Naive B cell (primary cell): ENCODE measurements at regions not wholly inside any gene's neighbourhood (a gene's known extent, or its start where the extent isn't known, plus 50 kb on each side); places are given as distances from the start of the nearest gene placed in this dataset.
A peak's percentile ranks its signal among the peaks of the same experiment; 100 is the strongest.
"Not testable (repeated sequence)": the region's sequence is repeated elsewhere in the genome, so short reads cannot be mapped to it uniquely, and the experiment has no call there.

Experiments
- ATAC-seq, 2 donors: fragments of 150-1000 bp; cut with Tn5 transposase; 2 replicates each; pipeline ENCODE4 v1.10.0; 2021; ENCODE audit warnings: low read depth in 2 of 2, mild to moderate bottlenecking in 2 of 2, moderate library complexity in 2 of 2
- DNase-seq: peaks from one replicate; pipeline ENCODE4 v3.0.0; 2022
- H3K27ac Mint-ChIP-seq, 6 donors: one replicate each; pipeline ENCODE4 v1.8.0; 2020 to 2022; ENCODE audit warnings: mild to moderate bottlenecking in 6 of 6, mixed read lengths in 6 of 6, moderate library complexity in 5 of 6, inconsistent platforms in 2 of 6
- H3K27me3 Mint-ChIP-seq, 3 donors: one replicate each; pipeline ENCODE4 v1.8.0; 2021 to 2022; ENCODE audit warnings: mixed read lengths in 3 of 3, mild to moderate bottlenecking in 1 of 3
- H3K36me3 Mint-ChIP-seq, 2 donors: one replicate each; pipeline ENCODE4 v1.8.0; 2020 to 2022; ENCODE audit warnings: mixed read lengths in 2 of 2, inconsistent platforms in 1 of 2, mild to moderate bottlenecking in 1 of 2
- H3K4me1 Mint-ChIP-seq, 3 donors: one replicate each; pipeline ENCODE4 v1.8.0; 2020 to 2022; ENCODE audit warnings: mixed read lengths in 3 of 3, inconsistent platforms in 1 of 3, mild to moderate bottlenecking in 1 of 3, moderate library complexity in 1 of 3
- H3K4me3 Mint-ChIP-seq, 8 donors: one replicate each; pipeline ENCODE4 v1.8.0; 2020 to 2022; ENCODE audit warnings: mild to moderate bottlenecking in 8 of 8, mixed read lengths in 8 of 8, moderate library complexity in 8 of 8, inconsistent platforms in 2 of 8
- H3K9me3 Mint-ChIP-seq, 7 donors: one replicate each; pipeline ENCODE4 v1.8.0; 2020 to 2022; ENCODE audit warnings: mixed read lengths in 7 of 7, mild to moderate bottlenecking in 5 of 7, inconsistent platforms in 2 of 7, moderate library complexity in 1 of 7

- not testable (repeated sequence) for ATAC-seq, H3K36me3 Mint-ChIP-seq, DNase-seq, H3K27me3 Mint-ChIP-seq
- H3K4me1 Mint-ChIP-seq: peaks cover 27 to 60% (median 52%) of the 10 kb centered on the region in 3 donors
- H3K9me3 Mint-ChIP-seq: peaks cover 4 to 35% (median 21%) of the 10 kb centered on the region in 7 donors
- peak overlapping the region in 2 of 6 donors; percentile 47 to 79 for H3K27ac Mint-ChIP-seq
- peak overlapping the region in 1 of 8 donors; percentile 7 for H3K4me3 Mint-ChIP-seq
These were observed 246.1 kb upstream of the BTG1 start for GRCh38 chr12:92391726-92392125.

- peaks cover 18 to 45% (median 32%) of the 10 kb centered on the region in 3 donors for H3K4me1 Mint-ChIP-seq
- H3K27me3 Mint-ChIP-seq: no peaks in the 10 kb centered on the region
- peak overlapping the region in 1 of 6 donors; percentile 76 for H3K27ac Mint-ChIP-seq
These were observed 243.8 kb upstream of the BTG1 start for GRCh38 chr12:92389466-92389865.

GRCh38 chr12:92385296-92385695 lies 239.7 kb upstream of the BTG1 start:
- H3K36me3 Mint-ChIP-seq: no peaks in the 10 kb centered on the region
- ATAC-seq: no peak
- H3K4me1 Mint-ChIP-seq: peaks cover 9 to 16% (median 13%) of the 10 kb centered on the region in 3 donors
- no peak overlapping the region for H3K4me3 Mint-ChIP-seq
- no peaks in the 10 kb centered on the region for H3K27me3 Mint-ChIP-seq
- no peak for DNase-seq
- no peaks in the 10 kb centered on the region for H3K9me3 Mint-ChIP-seq
- H3K27ac Mint-ChIP-seq: peak overlapping the region in 2 of 6 donors; percentile 53 to 69

More at GRCh38 chr12:92389466-92389865, 243.8 kb upstream of the BTG1 start:
- ATAC-seq: no peak
- H3K36me3 Mint-ChIP-seq: peaks cover 0 to 7% of the 10 kb centered on the region in 2 donors
- H3K9me3 Mint-ChIP-seq: peaks cover 0 to 25% (median 18%) of the 10 kb centered on the region in 7 donors
- no peak for DNase-seq
- H3K4me3 Mint-ChIP-seq: no peak overlapping the region

DNA sequence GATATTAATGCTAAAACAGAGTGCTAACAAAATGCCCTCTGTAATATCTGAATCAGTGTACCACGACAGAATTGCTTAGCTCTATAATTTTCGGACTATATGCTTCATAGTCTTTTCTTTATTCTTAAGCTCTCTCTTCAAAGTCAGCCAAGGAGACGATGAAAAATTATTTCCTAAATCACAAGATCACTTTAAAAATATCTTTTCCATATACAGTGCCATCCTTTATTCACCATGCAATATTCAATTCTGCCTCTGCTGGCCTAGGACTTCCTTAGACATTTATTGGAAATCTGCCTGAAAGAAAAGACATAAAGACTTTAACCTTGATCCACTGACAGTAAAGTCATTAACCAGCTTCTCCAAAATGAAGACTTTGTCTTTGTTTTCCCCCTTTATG lies 238.9 kb upstream of the BTG1 start:
- ATAC-seq: no peak

DNA sequence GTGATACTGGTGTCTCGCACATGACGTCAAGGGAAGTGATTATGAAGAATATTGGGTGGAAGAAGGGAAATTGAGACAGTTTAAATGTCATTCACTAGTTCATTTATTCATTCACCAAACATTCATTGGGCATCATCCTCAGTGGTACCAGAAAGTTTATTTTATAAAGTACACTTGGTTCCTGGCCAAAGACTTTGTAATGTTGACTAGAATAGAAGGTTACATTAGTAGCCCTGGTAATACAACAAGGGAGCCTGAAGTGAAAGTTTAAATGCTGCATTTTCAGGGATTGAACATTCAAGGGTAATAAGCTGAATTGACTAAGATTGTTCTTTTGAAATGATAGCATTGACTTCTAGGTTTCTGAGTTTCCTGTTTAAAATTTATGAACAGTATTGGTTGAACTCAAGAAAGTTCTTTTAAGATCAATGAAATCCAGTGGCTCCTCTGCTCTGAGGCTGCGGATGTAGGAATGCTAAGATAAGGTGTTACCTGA lies 236.8 kb upstream of the BTG1 start:
- DNase-seq (no peak), ATAC-seq (no peak)
- H3K27ac Mint-ChIP-seq: peak overlapping the region in 1 of 6 donors; percentile 25
- no peaks in the 10 kb centered on the region for H3K27me3 Mint-ChIP-seq
- H3K4me3 Mint-ChIP-seq: no peak overlapping the region
- peaks cover 9 to 11% (median 10%) of the 10 kb centered on the region in 3 donors for H3K4me1 Mint-ChIP-seq
- no peaks in the 10 kb centered on the region for H3K9me3 Mint-ChIP-seq
- no peaks in the 10 kb centered on the region for H3K36me3 Mint-ChIP-seq

More for the DNA sequence above, 238.9 kb upstream of the BTG1 start:
- no peaks in the 10 kb centered on the region for H3K27me3 Mint-ChIP-seq
- DNase-seq: no peak
- no peak overlapping the region for H3K27ac Mint-ChIP-seq
- H3K36me3 Mint-ChIP-seq: no peaks in the 10 kb centered on the region
- no peaks in the 10 kb centered on the region for H3K9me3 Mint-ChIP-seq
- H3K4me3 Mint-ChIP-seq: no peak overlapping the region
- peaks cover 11 to 13% (median 12%) of the 10 kb centered on the region in 3 donors for H3K4me1 Mint-ChIP-seq

DNA sequence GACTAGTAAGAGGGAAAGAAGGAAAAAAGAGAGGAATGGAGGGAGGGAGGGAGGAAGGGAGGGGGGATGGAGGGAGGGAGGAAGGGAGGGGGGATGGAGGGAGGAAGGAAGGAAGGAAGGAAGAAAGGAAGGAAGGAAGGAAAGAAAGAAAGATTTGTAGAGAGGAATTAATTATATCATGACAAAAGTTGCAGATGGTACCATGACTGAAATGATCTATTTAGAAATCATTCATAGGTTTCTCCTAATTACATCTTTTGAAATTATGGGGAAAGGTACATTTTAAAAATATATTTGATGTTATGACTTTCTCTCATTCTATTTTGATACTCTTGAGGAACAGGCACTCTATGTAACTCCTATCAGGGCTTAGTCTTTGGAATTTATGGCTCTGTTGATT lies 236.2 kb upstream of the BTG1 start:
- H3K4me1 Mint-ChIP-seq: peaks cover 6 to 8% (median 8%) of the 10 kb centered on the region in 3 donors
- ATAC-seq (no peak), DNase-seq (no peak)
- H3K36me3 Mint-ChIP-seq: no peaks in the 10 kb centered on the region
- no peaks in the 10 kb centered on the region for H3K27me3 Mint-ChIP-seq
- peak overlapping the region in 1 of 6 donors; percentile 43 for H3K27ac Mint-ChIP-seq
- no peak overlapping the region for H3K4me3 Mint-ChIP-seq
- H3K9me3 Mint-ChIP-seq: no peaks in the 10 kb centered on the region

GRCh38 chr12:92378682-92379479 lies 233.2 kb upstream of the BTG1 start:
- no peaks in the 10 kb centered on the region for H3K9me3 Mint-ChIP-seq
- no peaks in the 10 kb centered on the region for H3K27me3 Mint-ChIP-seq
- H3K4me1 Mint-ChIP-seq: peaks cover 5 to 8% (median 8%) of the 10 kb centered on the region in 3 donors
- H3K36me3 Mint-ChIP-seq: no peaks in the 10 kb centered on the region
- no peak overlapping the region for H3K4me3 Mint-ChIP-seq
- ATAC-seq (no peak), DNase-seq (no peak)
- H3K27ac Mint-ChIP-seq: peak overlapping the region in 1 of 6 donors; percentile 10

DNA sequence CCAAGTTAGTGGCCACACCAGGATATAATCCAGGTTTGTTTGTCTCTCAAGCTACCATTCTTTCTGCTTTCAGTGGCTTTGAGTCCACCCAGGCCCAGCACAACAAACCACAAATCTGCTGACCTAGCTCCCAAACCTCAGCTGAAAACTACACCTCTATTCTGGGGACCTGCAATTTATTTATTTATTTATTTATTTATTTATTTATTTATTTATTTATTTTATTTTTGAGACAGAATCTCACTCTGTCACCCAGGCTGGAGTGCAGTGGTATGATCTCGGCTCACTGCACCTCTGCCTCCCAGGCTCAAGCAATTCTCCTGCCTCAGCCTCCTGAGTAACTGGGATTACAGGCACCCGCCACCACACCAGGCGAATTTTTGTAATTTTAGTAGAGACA lies 229.9 kb upstream of the BTG1 start:
- H3K36me3 Mint-ChIP-seq: not testable (repeated sequence)

GRCh38 chr12:92370828-92371227 lies 225.2 kb upstream of the BTG1 start:
- Mint-ChIP-seq H3K9me3 (peaks cover 0 to 5% (median 0%) of the 10 kb centered on the region in 7 donors), H3K27me3 (no peaks in the 10 kb centered on the region), H3K27ac (peak overlapping the region; percentile 3 to 58 (median 7)), H3K4me1 (peaks cover 23 to 37% (median 26%) of the 10 kb centered on the region in 3 donors), H3K4me3 (peak overlapping the region in 3 of 8 donors; percentile 0 to 11 (median 9)), H3K36me3 (peaks cover 0 to 8% of the 10 kb centered on the region in 2 donors)
- DNase-seq: peak; percentile 25
- peak; percentile 73 to 79 for ATAC-seq

More for the DNA sequence above, 229.9 kb upstream of the BTG1 start:
- DNase-seq, H3K27ac Mint-ChIP-seq, H3K27me3 Mint-ChIP-seq, H3K4me3 Mint-ChIP-seq, ATAC-seq, H3K9me3 Mint-ChIP-seq: not testable (repeated sequence)
- H3K4me1 Mint-ChIP-seq: peaks cover 13 to 17% (median 15%) of the 10 kb centered on the region in 3 donors

- Mint-ChIP-seq H3K9me3 (peaks cover 0 to 5% (median 0%) of the 10 kb centered on the region in 7 donors), H3K36me3 (peaks cover 0 to 8% of the 10 kb centered on the region in 2 donors), H3K27ac (peak overlapping the region in 2 of 6 donors; percentile 6 to 59), H3K4me3 (peak overlapping the region in 1 of 8 donors; percentile 16), H3K27me3 (no peaks in the 10 kb centered on the region), H3K4me1 (peaks cover 31 to 45% (median 35%) of the 10 kb centered on the region in 3 donors)
- DNase-seq: no peak
- no peak for ATAC-seq
These were observed 224.0 kb upstream of the BTG1 start for GRCh38 chr12:92369636-92370035.

GRCh38 chr12:92369056-92369455 lies 223.4 kb upstream of the BTG1 start:
- Mint-ChIP-seq H3K4me1 (peaks cover 35 to 51% (median 41%) of the 10 kb centered on the region in 3 donors), H3K27ac (no peak overlapping the region), H3K27me3 (no peaks in the 10 kb centered on the region), H3K4me3 (no peak overlapping the region), H3K36me3 (peaks cover 0 to 8% of the 10 kb centered on the region in 2 donors), H3K9me3 (peaks cover 0 to 5% (median 0%) of the 10 kb centered on the region in 7 donors)
- ATAC-seq (no peak), DNase-seq (no peak)

- DNase-seq (no peak), ATAC-seq (no peak)
- Mint-ChIP-seq H3K36me3 (peaks cover 0 to 8% of the 10 kb centered on the region in 2 donors), H3K4me3 (peak overlapping the region in 6 of 8 donors; percentile 48 to 75 (median 68)), H3K4me1 (peaks cover 46 to 70% (median 60%) of the 10 kb centered on the region in 3 donors), H3K27me3 (no peaks in the 10 kb centered on the region), H3K9me3 (peaks cover 0 to 5% (median 0%) of the 10 kb centered on the region in 7 donors), H3K27ac (peak overlapping the region; percentile 76 to 95 (median 86))
These were observed 220.2 kb upstream of the BTG1 start for GRCh38 chr12:92365836-92366235.

DNA sequence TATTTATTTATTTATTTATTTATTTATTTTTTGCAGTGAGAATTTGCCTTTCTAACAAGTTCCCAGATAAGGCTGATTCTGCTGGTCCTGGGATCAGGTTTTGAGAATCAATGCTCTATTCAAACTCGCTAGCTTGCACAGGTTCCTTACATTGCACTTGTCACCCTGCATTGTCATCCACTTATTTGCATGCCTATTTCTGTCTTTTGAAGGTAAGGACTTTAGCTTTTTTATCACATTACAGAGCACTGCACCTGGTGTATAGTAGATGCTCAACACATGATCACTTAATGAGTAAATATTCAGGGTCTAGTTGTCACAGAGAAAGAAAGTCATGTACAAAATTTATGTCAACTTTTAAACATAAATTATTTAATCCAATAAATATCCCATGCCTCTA lies 219.7 kb upstream of the BTG1 start:
- Mint-ChIP-seq H3K4me1 (peaks cover 47 to 70% (median 60%) of the 10 kb centered on the region in 3 donors), H3K27ac (peak overlapping the region; percentile 76 to 95 (median 86))

More for the DNA sequence above, 219.7 kb upstream of the BTG1 start:
- no peak for DNase-seq
- Mint-ChIP-seq H3K9me3 (peaks cover 0 to 5% (median 0%) of the 10 kb centered on the region in 7 donors), H3K27me3 (no peaks in the 10 kb centered on the region), H3K36me3 (peaks cover 0 to 8% of the 10 kb centered on the region in 2 donors), H3K4me3 (peak overlapping the region in 5 of 8 donors; percentile 49 to 75 (median 69))
- no peak for ATAC-seq
